Thyroid gland (tissue), 4 donors: ENCODE measurements at regions not wholly inside any gene's neighbourhood (a gene's known extent, or its start where the extent isn't known, plus 50 kb on each side); places are given as distances from the start of the nearest gene placed in this dataset.

Experiments used
- DNase-seq, 2 donors: peaks; one replicate each; pipeline ENCODE4 v3.0.0-alpha.2; 2019
- H3K27ac ChIP-seq, 3 donors: fragments of 200-600 bp; sonication (generic); 1 replicate in 2 of 3; 2 replicates in 1 of 3; pipeline ENCODE4 v1.5.1; 2016 to 2019; ENCODE audit warnings: mild to moderate bottlenecking in 1 of 3, moderate library complexity in 1 of 3
- H3K27me3 ChIP-seq: fragments of 200-600 bp; sonication (generic); one replicate; pipeline ENCODE4 v1.5.1; 2019
- H3K36me3 ChIP-seq, 2 donors: fragments of 200-600 bp; sonication (generic); one replicate each; pipeline ENCODE4 v1.5.1; 2016 to 2019
- H3K4me1 ChIP-seq, 2 donors: fragments of 200-600 bp; sonication (generic); one replicate each; pipeline ENCODE4 v1.5.1; 2017 to 2019
- H3K4me3 ChIP-seq, 3 donors: fragments of 200-600 bp; sonication (generic); replicated peaks in 1 of 3; 1 replicate in 2 of 3; 2 replicates in 1 of 3; pipeline ENCODE4 v1.5.1; 2016; ENCODE audit warnings: mild to moderate bottlenecking in 1 of 3
- H3K9me3 ChIP-seq: fragments of 200-600 bp; sonication (generic); one replicate; pipeline ENCODE4 v1.5.1; 2017
- CTCF ChIP-seq, 6 experiments: fragments of 200-600 bp in 3 of 6; fragments of 450-650 bp in 3 of 6; sonication (generic) in 3 of 6; IDR thresholded peaks; one replicate each; pipeline ENCODE4 v1.5.1; 2016 to 2019; ENCODE audit warnings: antibody characterized with exemption in 6 of 6, mild to moderate bottlenecking in 2 of 6, inconsistent platforms in 1 of 6, moderate library complexity in 1 of 6
- POLR2A ChIP-seq, 2 donors: fragments of 450-650 bp; IDR thresholded peaks; one replicate each; pipeline ENCODE4 v1.6.1; 2017; ENCODE audit warnings: antibody characterized with exemption in 2 of 2, mild to moderate bottlenecking in 2 of 2, moderate library complexity in 1 of 2
- WGBS, 2 donors: methylation state at CpG; one replicate each; pipeline ENCODE4 v1.1.5; 2017; 5-methylcytosine and 5-hydroxymethylcytosine counted together
- intact Hi-C: fragments of 100-400 bp; cut with DNase I; formaldehyde crosslinking; loops from one replicate; pipeline ENCODE4 v1.15.1; 2023

DNA sequence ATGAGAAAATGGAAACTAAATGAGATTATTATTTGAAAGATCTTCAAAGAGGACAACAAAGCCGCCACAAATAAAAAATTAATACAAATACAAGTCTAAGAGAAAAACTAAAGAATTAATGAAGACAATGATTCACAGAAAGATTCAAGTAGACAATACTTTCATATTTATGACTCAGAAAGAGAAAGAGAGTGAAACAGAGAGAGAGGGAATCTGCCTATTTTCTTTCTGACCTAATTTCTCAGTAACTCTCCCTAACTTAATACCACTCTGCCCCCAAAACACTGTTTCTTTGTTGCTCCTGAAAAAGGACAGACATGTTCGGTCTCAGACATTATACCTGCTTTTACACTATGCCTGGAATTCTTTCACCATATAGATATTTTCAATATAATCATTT is 259.1 kb downstream of the SLC6A15 start:
- H3K4me1 ChIP-seq: no peaks in the 10 kb centered on the region
- no peak overlapping the region for H3K27ac ChIP-seq
- H3K4me3 ChIP-seq: no peak overlapping the region
- WGBS, 2 donors: 92 to 96% methylated on average over 2 of the region's 2 CpGs
- H3K9me3 ChIP-seq: no peaks in the 10 kb centered on the region
- intact Hi-C loops: no loop called here
- DNase-seq: no peak
- TF ChIP-seq POLR2A (IDR thresholded peaks at IDR 0.05) (no peak), CTCF (IDR thresholded peaks at IDR 0.05) (no peak)
- H3K36me3 ChIP-seq: no peaks in the 10 kb centered on the region
- no peaks in the 10 kb centered on the region for H3K27me3 ChIP-seq

GRCh38 chr12:84648425-84648824 is 264.2 kb downstream of the SLC6A15 start:
- TF ChIP-seq CTCF (IDR thresholded peaks at IDR 0.05) (no peak), POLR2A (IDR thresholded peaks at IDR 0.05) (no peak)
- no peaks in the 10 kb centered on the region for H3K36me3 ChIP-seq
- intact Hi-C loops: no loop called here
- no peaks in the 10 kb centered on the region for H3K9me3 ChIP-seq
- DNase-seq: no peak
- H3K27me3 ChIP-seq: no peaks in the 10 kb centered on the region
- H3K4me3 ChIP-seq: no peak overlapping the region
- H3K4me1 ChIP-seq: no peaks in the 10 kb centered on the region
- no peak overlapping the region for H3K27ac ChIP-seq

DNA sequence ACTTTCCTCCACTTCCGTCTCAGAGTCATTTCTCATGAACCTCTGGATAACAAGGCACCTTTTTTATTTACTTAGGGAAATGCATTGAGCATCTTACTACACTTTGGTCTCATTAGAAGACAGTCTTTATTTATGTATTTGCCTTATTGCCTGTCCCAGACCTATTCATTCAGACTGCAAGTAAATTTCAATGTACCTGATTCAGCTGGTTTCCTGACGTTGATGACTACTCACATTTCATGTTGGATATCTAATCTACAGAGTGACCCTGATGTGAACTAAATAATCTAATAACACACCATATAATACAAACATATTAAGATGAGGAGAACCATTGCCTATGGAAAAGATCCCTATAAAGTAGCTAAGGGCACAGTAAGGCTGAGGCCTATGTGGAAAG is 267.7 kb downstream of the SLC6A15 start:
- H3K36me3 ChIP-seq: no peaks in the 10 kb centered on the region
- no peaks in the 10 kb centered on the region for H3K9me3 ChIP-seq
- no peaks in the 10 kb centered on the region for H3K27me3 ChIP-seq
- no peak for DNase-seq
- H3K4me1 ChIP-seq: no peaks in the 10 kb centered on the region
- no peak overlapping the region for H3K4me3 ChIP-seq
- 87 to 95% methylated on average over 2 of the region's 2 CpGs for WGBS, 2 donors
- intact Hi-C loops: no loop called here
- no peak overlapping the region for H3K27ac ChIP-seq
- no peak for TF ChIP-seq CTCF (IDR thresholded peaks at IDR 0.05)
- TF ChIP-seq POLR2A (IDR thresholded peaks at IDR 0.05): no peak

DNA sequence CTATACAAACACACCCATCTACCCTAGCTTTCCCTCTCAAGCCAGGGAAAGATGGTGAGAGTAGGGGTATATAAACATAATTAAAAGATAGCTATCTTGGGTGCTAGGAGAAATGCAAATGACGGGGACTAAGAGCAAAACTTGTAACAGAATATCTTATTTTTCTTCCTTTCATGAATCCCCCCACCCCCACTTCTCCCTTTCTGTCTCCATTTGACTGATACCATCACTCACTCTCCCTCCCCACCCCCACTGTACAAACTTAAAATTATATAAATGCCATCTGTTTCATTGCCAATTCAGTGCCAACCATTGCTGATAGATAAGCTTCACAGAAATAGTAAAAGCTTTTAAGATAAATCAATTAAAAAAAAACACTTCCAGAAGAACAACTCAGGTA is 268.6 kb downstream of the SLC6A15 start:
- TF ChIP-seq CTCF (IDR thresholded peaks at IDR 0.05) (no peak), POLR2A (IDR thresholded peaks at IDR 0.05) (no peak)
- Histone ChIP-seq H3K36me3 (no peaks in the 10 kb centered on the region), H3K4me3 (no peak overlapping the region), H3K4me1 (no peaks in the 10 kb centered on the region), H3K27me3 (no peaks in the 10 kb centered on the region), H3K27ac (no peak overlapping the region), H3K9me3 (no peaks in the 10 kb centered on the region)
- intact Hi-C loops: no loop called here
- no peak for DNase-seq
- WGBS, 2 donors: 91 to 98% methylated on average over 1 of the region's 1 CpG

DNA sequence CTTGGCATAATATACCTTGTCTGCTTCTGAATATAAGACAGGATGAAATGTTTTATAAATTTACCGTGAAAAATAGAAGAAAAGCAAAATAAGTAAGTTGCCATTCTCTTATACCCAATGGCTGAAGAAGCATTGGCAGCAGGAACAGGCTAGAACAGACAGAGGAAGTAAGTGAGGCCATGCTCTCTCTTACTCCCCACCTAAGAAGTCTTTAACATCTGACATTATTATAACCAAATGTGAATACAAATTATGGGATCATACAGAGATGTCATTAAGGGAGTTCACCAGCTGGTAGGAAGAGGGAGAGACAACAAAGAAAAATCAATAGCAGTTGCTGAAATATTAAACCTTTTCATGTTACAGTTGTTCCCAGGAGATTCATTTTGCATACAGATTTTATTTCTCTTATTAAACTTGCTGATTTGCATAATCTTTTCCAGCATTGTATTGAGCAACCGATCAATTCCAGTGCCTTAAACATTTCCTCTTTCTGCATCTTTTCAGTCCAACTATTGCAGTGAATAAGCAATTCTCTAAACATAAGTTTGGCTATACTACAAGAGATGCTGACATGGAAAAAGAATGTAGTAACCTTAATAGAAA is 270.6 kb downstream of the SLC6A15 start:
- intact Hi-C loops: no loop called here
- 43 to 61% methylated on average over 2 of the region's 2 CpGs for WGBS, 2 donors
- H3K27ac ChIP-seq: no peak overlapping the region
- no peaks in the 10 kb centered on the region for H3K4me1 ChIP-seq
- H3K9me3 ChIP-seq: no peaks in the 10 kb centered on the region
- H3K4me3 ChIP-seq: no peak overlapping the region
- no peak for DNase-seq
- no peaks in the 10 kb centered on the region for H3K36me3 ChIP-seq
- no peak for TF ChIP-seq POLR2A (IDR thresholded peaks at IDR 0.05)
- no peak for TF ChIP-seq CTCF (IDR thresholded peaks at IDR 0.05)
- H3K27me3 ChIP-seq: no peaks in the 10 kb centered on the region
